HG03520 (cell line): ENCODE measurements at regions not wholly inside any gene's neighbourhood (a gene's known extent, or its start where the extent isn't known, plus 50 kb on each side); places are given as distances from the start of the nearest gene placed in this dataset.

Experiments used
- ATAC-seq: cut with Tn5 transposase; IDR thresholded peaks from one replicate; pipeline ENCODE4 v1.9.1; 2021; ENCODE audit warnings: mild to moderate bottlenecking, moderate library complexity; ENCODE audit not compliant: unreplicated experiment

DNA sequence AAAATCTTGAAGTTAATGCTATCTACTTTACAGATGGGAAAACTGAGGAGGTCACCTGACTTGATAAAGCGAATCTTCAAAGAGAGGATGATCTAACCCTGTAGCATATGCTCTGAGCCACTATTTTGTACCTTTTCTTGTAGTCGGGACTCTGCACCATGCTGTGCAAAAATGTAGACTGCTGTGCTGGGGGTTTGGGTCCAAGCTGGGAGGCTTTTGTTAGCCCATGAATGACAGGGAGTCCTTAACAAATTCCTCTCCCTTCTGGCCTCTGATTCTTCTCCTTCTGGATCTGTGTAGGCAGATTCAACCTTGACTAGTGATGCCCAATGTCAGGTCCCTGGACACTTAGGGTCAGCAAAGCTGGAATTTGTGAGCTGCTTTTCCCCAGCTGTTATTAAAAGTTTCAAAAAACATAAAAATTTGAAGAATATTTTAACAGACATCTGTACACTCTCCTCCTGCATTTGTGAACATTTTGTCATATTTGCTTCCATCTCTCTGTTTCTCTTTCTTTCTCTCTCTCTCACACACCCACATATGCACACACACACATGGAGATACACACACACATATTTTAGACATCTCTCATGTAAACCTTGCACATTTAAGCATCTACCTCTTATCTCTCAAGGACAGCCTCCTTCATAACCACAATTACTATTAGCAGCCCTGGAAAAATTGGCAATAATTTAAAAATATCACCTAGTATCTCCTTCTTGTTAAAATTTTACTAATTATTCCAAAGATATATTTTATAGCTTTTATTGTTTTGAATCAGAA lies 335.0 kb upstream of the TRIB2 start:
- ATAC-seq, result no peak

GRCh38 chr2:12382366-12382765 lies 334.4 kb upstream of the TRIB2 start:
- no peak for ATAC-seq

GRCh38 chr2:12389344-12390045 lies 327.2 kb upstream of the TRIB2 start:
- no peak for ATAC-seq

GRCh38 chr2:12391116-12391515 lies 325.6 kb upstream of the TRIB2 start:
- ATAC-seq, result no peak

DNA sequence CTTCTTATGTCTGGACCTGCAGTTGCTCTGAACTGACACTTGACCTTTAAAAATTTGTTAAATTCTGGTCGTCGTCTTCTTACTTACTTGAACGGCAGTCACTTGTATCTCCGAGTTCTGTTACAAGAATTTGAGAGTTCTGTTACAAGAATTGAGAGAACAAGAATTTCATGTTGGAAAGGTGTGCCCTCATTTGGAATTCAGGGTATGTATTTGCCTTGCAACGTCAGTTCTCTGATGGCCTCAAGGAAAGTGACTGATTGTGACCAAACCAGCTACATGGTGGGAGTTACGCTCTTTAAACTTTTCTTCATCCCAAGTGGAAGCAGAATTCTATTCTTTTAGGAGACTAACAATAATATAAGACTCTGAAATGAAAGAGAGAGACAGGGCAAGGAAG lies 320.0 kb upstream of the TRIB2 start:
- ATAC-seq, result no peak

DNA sequence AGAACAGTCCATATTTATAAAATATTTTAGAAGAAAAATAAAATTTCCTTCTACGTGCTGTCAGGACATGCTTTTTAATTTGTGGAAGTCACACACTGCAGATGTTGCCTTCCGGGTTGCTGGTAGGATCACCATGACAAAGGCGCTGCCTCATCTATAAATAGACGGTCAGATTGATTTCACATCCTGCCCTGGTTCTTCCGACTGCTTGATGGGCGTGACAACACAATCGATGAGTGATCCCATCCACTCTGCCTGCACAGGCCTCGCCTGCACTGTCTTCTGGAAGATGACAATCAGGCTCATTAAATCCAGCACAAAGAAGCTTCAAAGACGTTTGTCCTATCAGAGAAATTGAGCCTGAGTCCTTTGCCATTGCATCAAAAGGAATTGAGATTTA lies 318.9 kb upstream of the TRIB2 start:
- peak; percentile 84 for ATAC-seq

- ATAC-seq, result no peak
These were observed 317.5 kb upstream of the TRIB2 start for GRCh38 chr2:12399240-12399639.

DNA sequence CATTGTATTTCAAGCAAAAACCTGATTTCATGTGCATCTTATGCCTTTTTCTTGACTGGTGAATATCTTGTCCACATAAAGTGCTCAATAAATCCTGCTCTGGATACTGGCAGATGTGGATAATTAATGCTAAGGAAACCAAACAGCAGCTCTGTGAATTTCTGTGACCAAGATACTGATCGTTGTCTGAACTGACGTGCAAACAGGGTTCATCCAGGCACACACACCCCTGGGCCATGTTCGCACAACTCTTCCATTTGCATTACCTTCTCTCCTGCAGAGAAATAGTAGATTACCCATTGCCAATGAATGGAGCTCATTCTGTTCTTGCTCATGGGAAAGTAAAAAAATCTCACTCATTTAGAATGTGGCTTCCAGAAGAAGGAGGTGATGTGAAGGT lies 316.2 kb upstream of the TRIB2 start:
- ATAC-seq, result no peak

GRCh38 chr2:12402440-12403139 lies 314.1 kb upstream of the TRIB2 start:
- no peak for ATAC-seq

GRCh38 chr2:12404497-12404896 lies 312.2 kb upstream of the TRIB2 start:
- ATAC-seq, result no peak

DNA sequence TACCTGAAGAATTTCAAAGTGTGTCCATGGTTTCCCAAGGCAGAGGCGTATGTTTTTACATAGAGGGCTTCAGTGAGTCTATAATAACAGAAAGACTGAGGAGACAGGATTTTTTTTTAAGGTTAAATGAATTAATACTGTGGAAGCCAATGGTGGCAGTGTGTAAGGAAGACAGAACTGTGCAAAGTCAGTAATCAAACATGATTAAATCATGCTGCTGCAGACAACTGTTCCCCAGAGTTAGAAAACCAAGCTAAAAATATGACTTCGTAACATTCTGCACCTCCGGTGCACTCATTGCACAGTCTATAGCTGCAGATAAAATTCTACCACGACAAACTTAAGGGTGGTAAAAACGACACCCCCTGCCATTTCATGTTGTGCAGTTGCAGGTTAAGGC lies 309.6 kb upstream of the TRIB2 start:
- no peak for ATAC-seq

DNA sequence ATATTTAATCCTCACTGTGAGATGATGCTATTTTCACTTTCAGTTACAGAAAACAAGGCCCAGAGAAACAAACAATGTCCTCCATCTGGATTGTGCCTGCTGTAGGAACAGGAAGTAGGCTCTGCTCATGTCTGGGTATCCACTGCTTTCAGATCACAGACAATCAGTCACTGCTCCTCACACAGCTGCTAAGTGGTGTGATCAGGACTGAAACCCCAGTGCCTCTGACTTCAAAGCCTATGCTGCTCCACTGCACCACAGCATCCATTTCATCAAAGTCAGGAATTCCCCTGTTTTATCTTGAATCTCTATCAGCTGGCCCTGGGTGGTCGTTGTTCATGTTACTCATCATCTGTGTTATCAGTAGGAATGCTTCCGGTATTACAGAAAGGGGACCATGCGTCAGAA lies 303.8 kb upstream of the TRIB2 start:
- ATAC-seq, result peak; percentile 95

- no peak for ATAC-seq
These were observed 301.2 kb upstream of the TRIB2 start for GRCh38 chr2:12415536-12415935.

DNA sequence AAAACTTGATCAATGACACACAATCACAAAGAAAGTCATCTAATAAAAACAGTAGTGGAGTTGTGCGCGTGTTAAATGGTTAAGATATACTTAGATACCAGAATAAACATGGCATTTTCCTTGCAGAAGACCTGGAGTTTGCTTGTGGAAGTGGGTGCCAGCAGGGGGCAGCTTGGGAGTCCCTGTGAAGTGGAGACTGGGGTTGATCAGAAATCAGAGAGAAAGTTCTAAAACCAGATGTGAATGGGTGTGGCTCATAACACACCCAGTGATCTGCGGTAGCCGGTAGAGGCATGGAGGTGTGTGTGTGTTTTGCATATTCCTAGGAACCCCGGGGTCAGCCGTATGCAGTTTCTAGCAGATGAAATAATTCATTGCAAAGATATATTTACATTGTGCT lies 300.1 kb upstream of the TRIB2 start:
- ATAC-seq, result no peak

DNA sequence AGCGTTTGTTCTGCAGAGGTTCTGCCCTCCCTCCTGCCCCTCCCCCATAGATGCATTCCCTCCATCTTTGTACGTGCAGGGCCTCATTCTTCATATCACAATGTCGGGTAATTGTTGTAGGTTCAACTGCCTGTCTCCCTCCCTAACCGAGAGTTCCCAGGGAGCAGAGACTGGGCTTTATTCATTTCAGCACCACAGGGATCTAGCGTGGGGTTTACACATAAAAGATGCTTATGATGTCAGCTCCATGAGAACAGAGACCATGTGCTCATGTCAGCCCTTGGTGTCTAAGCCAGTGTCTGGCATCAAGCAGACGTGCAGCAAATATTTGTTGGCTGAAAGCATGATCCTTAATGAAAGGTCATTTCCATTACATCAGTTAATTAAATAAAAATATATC lies 298.9 kb upstream of the TRIB2 start:
- no peak for ATAC-seq

GRCh38 chr2:12419803-12420202 lies 296.9 kb upstream of the TRIB2 start:
- no peak for ATAC-seq

DNA sequence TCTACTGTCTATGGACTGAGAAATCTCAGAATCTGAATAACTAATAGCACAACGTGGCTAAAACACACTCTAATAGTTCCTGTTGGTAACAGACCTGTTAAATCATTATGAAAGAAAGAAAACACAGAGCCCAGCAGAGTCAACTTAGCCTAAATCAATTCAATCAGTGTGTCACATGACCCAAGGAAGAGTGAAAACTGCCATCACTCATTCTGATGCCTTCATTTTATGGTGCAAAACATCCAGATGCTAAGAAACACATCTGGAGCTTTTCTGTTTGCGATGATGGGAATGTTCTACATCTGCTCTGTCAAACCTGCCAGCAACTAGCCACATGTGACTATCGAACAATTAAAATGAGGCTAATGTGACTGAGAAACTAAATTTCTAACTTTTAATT lies 295.7 kb upstream of the TRIB2 start:
- no peak for ATAC-seq

GRCh38 chr2:12424219-12424618 lies 292.5 kb upstream of the TRIB2 start:
- no peak for ATAC-seq

DNA sequence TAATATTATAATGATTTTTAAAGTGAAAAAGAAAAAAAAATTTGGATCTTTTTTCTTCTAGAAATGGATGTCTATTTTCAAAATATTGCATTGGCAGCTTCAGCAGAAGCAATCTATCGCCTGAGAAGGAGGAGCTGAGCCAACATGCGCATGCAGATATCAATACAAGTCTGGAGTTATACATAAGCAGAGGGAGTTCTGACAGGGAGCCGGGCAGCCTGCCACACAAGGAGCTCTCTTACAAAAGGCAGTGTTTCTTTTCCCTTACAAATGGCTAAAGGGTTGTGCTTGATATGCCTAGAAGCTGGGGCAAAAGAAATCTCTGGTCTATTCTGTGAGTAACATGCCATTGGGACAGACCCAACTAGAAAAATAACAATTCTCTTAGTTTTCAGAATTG lies 291.9 kb upstream of the TRIB2 start:
- no peak for ATAC-seq

DNA sequence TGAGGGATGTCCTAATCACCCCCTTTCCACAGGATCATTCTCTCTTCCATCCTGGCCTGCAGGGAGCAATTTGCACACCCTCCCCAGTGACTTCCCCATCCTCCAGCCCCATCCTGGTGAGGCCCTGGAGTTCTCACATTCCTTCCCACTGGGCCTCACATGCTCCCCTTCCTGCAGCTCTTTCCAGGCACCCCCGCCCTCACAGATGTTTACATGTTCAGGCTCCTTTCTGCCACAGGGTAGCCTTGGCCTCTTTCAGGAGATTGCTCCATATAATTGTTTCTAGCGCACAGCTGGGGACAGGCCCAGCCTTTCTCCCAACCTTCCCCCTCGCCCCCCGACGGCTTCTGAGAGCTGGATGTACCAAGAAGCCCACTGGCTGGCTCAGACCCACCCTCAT lies 288.4 kb upstream of the TRIB2 start:
- no peak for ATAC-seq

DNA sequence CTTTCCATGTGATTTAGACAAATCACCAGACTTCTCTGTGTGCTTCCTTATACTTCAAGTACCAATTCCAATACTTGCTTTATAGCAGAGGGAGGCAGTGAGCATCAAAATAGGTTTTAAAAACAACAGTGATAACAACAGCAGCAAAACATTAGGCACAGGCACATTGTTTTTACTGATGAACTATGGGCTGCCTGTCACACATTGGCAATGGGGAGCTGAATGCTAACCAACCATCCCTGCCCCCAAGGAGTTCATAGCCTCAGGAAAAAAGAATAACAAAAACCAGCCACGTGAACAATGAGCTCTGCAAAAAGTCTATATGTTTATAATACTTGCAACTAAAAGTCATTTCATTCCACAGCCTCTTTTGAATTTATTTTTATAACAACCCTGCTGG lies 287.9 kb upstream of the TRIB2 start:
- no peak for ATAC-seq

- no peak for ATAC-seq
These were observed 286.8 kb upstream of the TRIB2 start for GRCh38 chr2:12429779-12430406.
